ENCODE measurements at regions not wholly inside any gene's neighbourhood (a gene's known extent, or its start where the extent isn't known, plus 50 kb on each side); places are given as distances from the start of the nearest gene placed in this dataset.

GRCh38 chr13:52954838-52955237 lies 73.8 kb upstream of the OLFM4 start (continued):
- no peak for TF ChIP-seq AFF1 (IDR thresholded peaks at IDR 0.05; ENCODE audit: low read depth in 1 of 2, partially characterized antibody in 2 of 2)
- TF ChIP-seq GATA2 (CRISPR knock-in tag; IDR thresholded peaks at IDR 0.05) = no peak
- no peak for TF ChIP-seq MEF2D (tag; conservative IDR thresholded peaks at IDR 0.05; ENCODE audit: low read depth)
- no peak for TF ChIP-seq NCOA6 (IDR thresholded peaks at IDR 0.05)
- no peak for TF ChIP-seq ARNT (IDR thresholded peaks at IDR 0.05)

- ChIA-PET POLR2A (interaction anchor here (0.7 kb wide), 1 partner anchor 572 kb away, joined by 3 read pairs; no protein-coding TSS in a partner anchor), CTCF (ENCODE audit: low intra/inter-chr PET ratio) (no interaction called here)
- H3K9ac ChIP-seq (ENCODE audit: insufficient read depth in 1 of 2, low read depth in 2 of 2, low read length in 2 of 2) = no peak overlapping the region
- H4K20me1 ChIP-seq (replicated peaks; ENCODE audit: control insufficient read depth, insufficient read depth, low read length) = no peaks in the 10 kb centered on the region
- H3K9me3 ChIP-seq (replicated peaks; ENCODE audit: control insufficient read depth, insufficient read depth, low read depth, low read length) = no peaks in the 10 kb centered on the region
- no peaks in the 10 kb centered on the region for H3K4me1 ChIP-seq (replicated peaks in 1 of 2; ENCODE audit: control insufficient read depth in 2 of 2, insufficient read depth in 2 of 2, low read length in 2 of 2)
- no peaks in the 10 kb centered on the region for H3K79me2 ChIP-seq (ENCODE audit: control insufficient read depth, insufficient read depth, low read length)
- no peaks in the 10 kb centered on the region for H3K9me1 ChIP-seq (ENCODE audit: control insufficient read depth, insufficient read depth, low read length)
- DNase-seq (ENCODE audit: extremely low read depth in 1 of 4, low spot score in 3 of 4) (no peak), FAIRE-seq (no peak), ATAC-seq (no peak)
- H3K27ac ChIP-seq (ENCODE audit: extremely low read depth, low read depth, low read length) = no peak overlapping the region
- H3K4me2 ChIP-seq (ENCODE audit: insufficient read depth, low read length) = no peak overlapping the region
- intact Hi-C loops (cut with micrococcal nuclease) (no loop called here), in situ Hi-C loops (cut with MboI) (loop anchor here (25.0 kb wide), 1 partner anchor 338 kb away; no protein-coding TSS in a partner anchor)
- 2% methylated on average over 6 of the region's 6 CpGs for WGBS (ENCODE audit: insufficient coverage, low coverage, missing lambda C conversion rate)
- no peak overlapping the region for H3K4me3 ChIP-seq
- no peak overlapping the region for H2AFZ ChIP-seq (ENCODE audit: low read depth, low read length)
- no peaks in the 10 kb centered on the region for H3K36me3 ChIP-seq (ENCODE audit: control insufficient read depth, insufficient read depth, low read length)
- TF ChIP-seq HMG20B (CRISPR knock-in tag; IDR thresholded peaks at IDR 0.05) (no peak), KDM2B (CRISPR knock-in tag; IDR thresholded peaks at IDR 0.05) (no peak), TAL1 (IDR thresholded peaks at IDR 0.05) (no peak), SIN3A (IDR thresholded peaks at IDR 0.05; ENCODE audit: borderline replicate concordance in 2 of 2, control insufficient read depth in 1 of 2, low read depth in 2 of 2, low read length in 2 of 2) (no peak)
- no peaks in the 10 kb centered on the region for H3K27me3 ChIP-seq (ENCODE audit: control insufficient read depth in 2 of 2, insufficient read depth in 2 of 2, low read length in 2 of 2)
- BruUV-seq (replicated peaks) = no TSS peak
Observed at GRCh38 chr13:52950436-52950956, 78.1 kb upstream of the OLFM4 start.
